H9 (cell line): ENCODE measurements at regions not wholly inside any gene's neighbourhood (a gene's known extent, or its start where the extent isn't known, plus 50 kb on each side); places are given as distances from the start of the nearest gene placed in this dataset.

Experiments used
- DNase-seq: peaks from one replicate; pipeline ENCODE4 v3.0.0-alpha.2; 2017
- H2AFZ ChIP-seq: one replicate; pipeline ENCODE4 v1.6.1; 2013; ENCODE audit warnings: mild to moderate bottlenecking, low read length, control low read depth, moderate library complexity
- H2AK5ac ChIP-seq: 2 replicates; pipeline ENCODE4 v1.6.1; 2013; ENCODE audit warnings: low read length, control low read depth, mixed read lengths; ENCODE audit not compliant: insufficient read length
- H2BK120ac ChIP-seq: one replicate; pipeline ENCODE4 v1.6.1; 2013; ENCODE audit warnings: low read depth, mild to moderate bottlenecking, low read length, control low read depth, inconsistent platforms; ENCODE audit not compliant: poor library complexity, severe bottlenecking
- H2BK12ac ChIP-seq: 2 replicates; pipeline ENCODE4 v1.6.1; 2013; ENCODE audit warnings: low read length, control low read depth, mixed read lengths, low read depth; ENCODE audit not compliant: insufficient read length
- H2BK15ac ChIP-seq: 2 replicates; pipeline ENCODE4 v1.6.1; 2013; ENCODE audit warnings: low read depth, low read length, control low read depth
- H2BK20ac ChIP-seq: one replicate; pipeline ENCODE4 v1.6.1; 2013; ENCODE audit warnings: low read depth, mild to moderate bottlenecking, low read length, control low read depth, inconsistent platforms; ENCODE audit not compliant: poor library complexity, severe bottlenecking
- H2BK5ac ChIP-seq: 2 replicates; pipeline ENCODE4 v1.6.1; 2013; ENCODE audit warnings: low read length, control low read depth, mixed read lengths; ENCODE audit not compliant: insufficient read length
- H3K14ac ChIP-seq: 2 replicates; pipeline ENCODE4 v1.6.1; 2013; ENCODE audit warnings: low read length, control low read depth; ENCODE audit not compliant: insufficient read depth
- H3K18ac ChIP-seq: 2 replicates; pipeline ENCODE4 v1.6.1; 2013; ENCODE audit warnings: low read depth, mild to moderate bottlenecking, mixed read lengths, low read length, control low read depth; ENCODE audit not compliant: insufficient read length
- H3K23ac ChIP-seq: 2 replicates; pipeline ENCODE4 v1.6.1; 2013; ENCODE audit warnings: low read length, control low read depth, mixed read lengths, low read depth; ENCODE audit not compliant: insufficient read length
- H3K23me2 ChIP-seq: 2 replicates; pipeline ENCODE4 v1.6.1; 2013; ENCODE audit warnings: low read depth, mild to moderate bottlenecking, mixed read lengths, low read length, control low read depth; ENCODE audit not compliant: insufficient read length, poor library complexity, severe bottlenecking
- H3K27ac ChIP-seq: 2 replicates; pipeline ENCODE4 v1.5.1; 2013; ENCODE audit warnings: low read length, control low read depth, mixed read lengths, low read depth; ENCODE audit not compliant: insufficient read length
- H3K27me3 ChIP-seq: 2 replicates; pipeline ENCODE4 v1.6.1; 2013; ENCODE audit warnings: low read length, control low read depth, inconsistent platforms; ENCODE audit not compliant: insufficient read depth
- H3K4ac ChIP-seq: 2 replicates; pipeline ENCODE4 v1.6.1; 2013; ENCODE audit warnings: low read depth, mild to moderate bottlenecking, control low read depth, inconsistent platforms, low read length, moderate library complexity
- H3K4me1 ChIP-seq: 2 replicates; pipeline ENCODE4 v1.6.1; 2013; ENCODE audit warnings: low read length, control low read depth, inconsistent platforms; ENCODE audit not compliant: insufficient read depth
- H3K4me2 ChIP-seq: 2 replicates; pipeline ENCODE4 v1.6.1; 2013; ENCODE audit warnings: low read length, control low read depth, mixed read lengths; ENCODE audit not compliant: insufficient read length, insufficient read depth
- H3K56ac ChIP-seq: 2 replicates; pipeline ENCODE4 v1.6.1; 2013; ENCODE audit warnings: low read depth, mild to moderate bottlenecking, mixed read lengths, low read length, control low read depth; ENCODE audit not compliant: insufficient read length
- H3K79me1 ChIP-seq: 2 replicates; pipeline ENCODE4 v1.6.1; 2013; ENCODE audit warnings: low read depth, mild to moderate bottlenecking, moderate library complexity, low read length, control low read depth, inconsistent platforms; ENCODE audit not compliant: insufficient read depth, poor library complexity, severe bottlenecking
- H3K79me2 ChIP-seq: 2 replicates; pipeline ENCODE4 v1.6.1; 2013; ENCODE audit warnings: low read length, control low read depth, inconsistent platforms; ENCODE audit not compliant: insufficient read depth
- H3K9ac ChIP-seq: 2 replicates; pipeline ENCODE4 v1.6.1; 2013; ENCODE audit warnings: low read length, control low read depth, mixed read lengths; ENCODE audit not compliant: insufficient read length; ENCODE audit errors: extremely low read depth
- H3K9me3 ChIP-seq: one replicate; pipeline ENCODE4 v1.6.1; 2013; ENCODE audit warnings: low read depth, low read length, inconsistent platforms; ENCODE audit not compliant: control insufficient read depth
- H3T11ph ChIP-seq: one replicate; pipeline ENCODE4 v1.6.1; 2013; ENCODE audit warnings: mild to moderate bottlenecking, low read length, control low read depth, inconsistent platforms
- H4K20me1 ChIP-seq: one replicate; pipeline ENCODE4 v1.6.1; 2013; ENCODE audit not compliant: control insufficient read depth, insufficient read length, insufficient read depth
- H4K5ac ChIP-seq: 2 replicates; pipeline ENCODE4 v1.6.1; 2013; ENCODE audit warnings: low read depth, mild to moderate bottlenecking, mixed read lengths, low read length, control low read depth; ENCODE audit not compliant: insufficient read length
- H4K8ac ChIP-seq: replicated peaks from 2 replicates; pipeline ENCODE4 v1.6.1; 2013; ENCODE audit warnings: low read length, control low read depth, mixed read lengths, low read depth; ENCODE audit not compliant: insufficient read length
- H4K91ac ChIP-seq: 2 replicates; pipeline ENCODE4 v1.6.1; 2013; ENCODE audit warnings: low read depth, mild to moderate bottlenecking, moderate library complexity, mixed read lengths, low read length, control low read depth; ENCODE audit not compliant: insufficient read length
- H3K27ac Mint-ChIP-seq, 3 experiments: 2 replicates in 2 of 3; 3 replicates in 1 of 3; pipeline ENCODE4 v1.8.0; 2020 to 2021; ENCODE audit warnings: mixed read lengths in 3 of 3, mild to moderate bottlenecking in 1 of 3, moderate library complexity in 1 of 3
- H3K27me3 Mint-ChIP-seq: 2 replicates; pipeline ENCODE4 v1.8.0; 2021; ENCODE audit warnings: low read depth, mild to moderate bottlenecking, moderate library complexity, mixed read lengths
- H3K36me3 Mint-ChIP-seq, 3 experiments: 2 replicates in 2 of 3; 3 replicates in 1 of 3; pipeline ENCODE4 v1.8.0; 2020 to 2021; ENCODE audit warnings: low read depth in 3 of 3, mixed read lengths in 3 of 3; ENCODE audit not compliant: insufficient read depth in 1 of 3
- H3K4me1 Mint-ChIP-seq, 2 experiments: 2 replicates each; pipeline ENCODE4 v1.8.0; 2020; ENCODE audit warnings: mixed read lengths in 2 of 2
- H3K4me3 Mint-ChIP-seq, 2 experiments: 2 replicates in 1 of 2; 3 replicates in 1 of 2; pipeline ENCODE4 v1.8.0; 2020 to 2021; ENCODE audit warnings: mild to moderate bottlenecking in 2 of 2, mixed read lengths in 2 of 2, moderate library complexity in 1 of 2
- H3K9me3 Mint-ChIP-seq, 2 experiments: 2 replicates in 1 of 2; 3 replicates in 1 of 2; pipeline ENCODE4 v1.8.0; 2020; ENCODE audit warnings: mild to moderate bottlenecking in 2 of 2, mixed read lengths in 2 of 2, moderate library complexity in 1 of 2
- CTCF ChIP-seq: fragments of 200-600 bp; sonication (generic); conservative IDR thresholded peaks from 3 replicates; pipeline ENCODE4 v1.8.0; 2021; ENCODE audit warnings: antibody characterized with exemption, mild to moderate bottlenecking
- WGBS: extraction: QIAGEN DNeasy Blood & Tissue Kit; methylation state at CpG from one replicate; pipeline ENCODE4 v1.1.7; 2013; ENCODE audit warnings: missing lambda C conversion rate, low lambda C conversion rate, mixed read lengths; ENCODE audit not compliant: insufficient read length; ENCODE audit errors: extremely low coverage; 5-methylcytosine and 5-hydroxymethylcytosine counted together

GRCh38 chr2:221817052-221817451 lies 244.9 kb upstream of the EPHA4 start:
- Mint-ChIP-seq H3K27me3 (no peaks in the 10 kb centered on the region), H3K27ac (no peak overlapping the region), H3K36me3 (peaks cover 5 to 21% (median 7%) of the 10 kb centered on the region in 3 experiments; a peak in 4 of 7 replicates), H3K4me1 (peaks cover 20 to 22% of the 10 kb centered on the region in 2 experiments), H3K4me3 (no peak overlapping the region), H3K9me3 (peaks cover 7 to 8% of the 10 kb centered on the region in 2 experiments; a peak in 3 of 5 replicates)
- no peaks in the 10 kb centered on the region for H4K20me1 ChIP-seq
- H4K5ac ChIP-seq, result no peak overlapping the region
- WGBS, result no CpG with 5 or more reads among the region's 4 CpGs
- H2BK20ac ChIP-seq, result no peak overlapping the region
- no peaks in the 10 kb centered on the region for H3K79me1 ChIP-seq
- no peak for DNase-seq
- H3K23me2 ChIP-seq, result no peaks in the 10 kb centered on the region
- no peak overlapping the region for H2BK120ac ChIP-seq
- no peak overlapping the region for H3K4ac ChIP-seq
- no peak overlapping the region for H3K9ac ChIP-seq
- H3K18ac ChIP-seq, result no peak overlapping the region
- H2BK5ac ChIP-seq, result no peak overlapping the region
- no peak overlapping the region for H3K27ac ChIP-seq
- no peak for TF ChIP-seq CTCF
- peaks cover 3% of the 10 kb centered on the region; the same call in 1 of the 2 replicates for H3K4me1 ChIP-seq
- H3K23ac ChIP-seq, result no peak overlapping the region
- H3K9me3 ChIP-seq, result no peaks in the 10 kb centered on the region
- no peaks in the 10 kb centered on the region for H3K27me3 ChIP-seq
- H2BK12ac ChIP-seq, result no peak overlapping the region
- no peak overlapping the region for H2BK15ac ChIP-seq
- no peak overlapping the region for H4K8ac ChIP-seq
- H4K91ac ChIP-seq, result no peak overlapping the region
- H3K4me2 ChIP-seq, result no peak overlapping the region
- no peaks in the 10 kb centered on the region for H3K79me2 ChIP-seq
- no peak overlapping the region for H3T11ph ChIP-seq
- no peak overlapping the region for H3K14ac ChIP-seq
- no peak overlapping the region for H2AK5ac ChIP-seq
- no peak overlapping the region for H3K56ac ChIP-seq
- no peak overlapping the region for H2AFZ ChIP-seq
